Left ventricle myocardium inferior (tissue), 1 donor: ENCODE measurements at regions not wholly inside any gene's neighbourhood (a gene's known extent, or its start where the extent isn't known, plus 50 kb on each side); places are given as distances from the start of the nearest gene placed in this dataset.

Source experiments
- DNase-seq: peaks from one replicate; pipeline ENCODE4 v3.0.0-alpha.2; 2020
- H3K27ac ChIP-seq: fragments of 200-600 bp; replicated peaks from 2 replicates; pipeline ENCODE4 v1.8.0; 2021
- H3K27me3 ChIP-seq: fragments of 200-600 bp; 2 replicates; pipeline ENCODE4 v1.8.0; 2021; ENCODE audit warnings: low read depth
- H3K36me3 ChIP-seq: fragments of 200-600 bp; 2 replicates; pipeline ENCODE4 v1.8.0; 2021
- H3K4me1 ChIP-seq: fragments of 200-600 bp; 2 replicates; pipeline ENCODE4 v1.8.0; 2021
- H3K4me3 ChIP-seq: fragments of 200-600 bp; 2 replicates; pipeline ENCODE4 v1.8.0; 2021; ENCODE audit warnings: mild to moderate bottlenecking, moderate library complexity
- H3K9me3 ChIP-seq: fragments of 200-600 bp; replicated peaks from 2 replicates; pipeline ENCODE4 v1.8.0; 2021
- CTCF ChIP-seq: fragments of 200-600 bp; IDR thresholded peaks from 2 replicates; pipeline ENCODE4 v1.8.0; 2021; ENCODE audit warnings: antibody characterized with exemption, mild to moderate bottlenecking, borderline replicate concordance
- intact Hi-C: fragments of 100-400 bp; cut with micrococcal nuclease; formaldehyde crosslinking; loops from one replicate; pipeline ENCODE4 v1.11.0; 2022
- donor health status: DM: no; HTN: yes; CAD: no; lungs with severe emphysema.

- Histone ChIP-seq H3K36me3 (no peaks in the 10 kb centered on the region), H3K4me3 (no peak overlapping the region), H3K9me3 (no peaks in the 10 kb centered on the region), H3K4me1 (no peaks in the 10 kb centered on the region), H3K27me3 (peaks cover 29% of the 10 kb centered on the region), H3K27ac (no peak overlapping the region)
- intact Hi-C loops: no loop called here
- no peak for DNase-seq
- no peak for TF ChIP-seq CTCF
These were observed 161.0 kb upstream of the CRY1 start for GRCh38 chr12:107254258-107254856.

GRCh38 chr12:107258780-107259179, 165.4 kb upstream of the CRY1 start:
- peaks cover 49% of the 10 kb centered on the region for H3K27me3 ChIP-seq
- intact Hi-C loops: no loop called here
- H3K9me3 ChIP-seq: peaks cover 6% of the 10 kb centered on the region
- H3K36me3 ChIP-seq: no peaks in the 10 kb centered on the region
- H3K4me1 ChIP-seq: no peaks in the 10 kb centered on the region
- TF ChIP-seq CTCF: no peak
- no peak overlapping the region for H3K27ac ChIP-seq
- no peak for DNase-seq
- H3K4me3 ChIP-seq: no peak overlapping the region

- Histone ChIP-seq H3K36me3 (no peaks in the 10 kb centered on the region), H3K4me1 (no peaks in the 10 kb centered on the region), H3K4me3 (no peak overlapping the region), H3K9me3 (peaks cover 11% of the 10 kb centered on the region), H3K27me3 (peaks cover 23% of the 10 kb centered on the region), H3K27ac (no peak overlapping the region)
- intact Hi-C loops: no loop called here
- TF ChIP-seq CTCF: no peak
- DNase-seq: no peak
These were observed 170.6 kb upstream of the CRY1 start for GRCh38 chr12:107263980-107264379.

GRCh38 chr12:107264667-107265066, 171.3 kb upstream of the CRY1 start:
- H3K4me3 ChIP-seq: no peak overlapping the region
- no peak for DNase-seq
- intact Hi-C loops: no loop called here

GRCh38 chr12:107267604-107268003, 174.3 kb upstream of the CRY1 start:
- Histone ChIP-seq H3K36me3 (no peaks in the 10 kb centered on the region), H3K27me3 (peaks cover 16% of the 10 kb centered on the region), H3K4me3 (no peak overlapping the region), H3K9me3 (peaks cover 11% of the 10 kb centered on the region), H3K27ac (no peak overlapping the region), H3K4me1 (no peaks in the 10 kb centered on the region)
- no peak for DNase-seq
- TF ChIP-seq CTCF: no peak
- intact Hi-C loops: no loop called here

More at GRCh38 chr12:107264667-107265066, 171.3 kb upstream of the CRY1 start:
- Histone ChIP-seq H3K27ac (no peak overlapping the region), H3K4me1 (no peaks in the 10 kb centered on the region), H3K27me3 (peaks cover 29% of the 10 kb centered on the region), H3K36me3 (no peaks in the 10 kb centered on the region), H3K9me3 (peaks cover 11% of the 10 kb centered on the region)
- TF ChIP-seq CTCF: no peak
